ENCODE measurements at regions not wholly inside any gene's neighbourhood (a gene's known extent, or its start where the extent isn't known, plus 50 kb on each side); places are given as distances from the start of the nearest gene placed in this dataset.

- TF ChIP-seq, protein P1, sequence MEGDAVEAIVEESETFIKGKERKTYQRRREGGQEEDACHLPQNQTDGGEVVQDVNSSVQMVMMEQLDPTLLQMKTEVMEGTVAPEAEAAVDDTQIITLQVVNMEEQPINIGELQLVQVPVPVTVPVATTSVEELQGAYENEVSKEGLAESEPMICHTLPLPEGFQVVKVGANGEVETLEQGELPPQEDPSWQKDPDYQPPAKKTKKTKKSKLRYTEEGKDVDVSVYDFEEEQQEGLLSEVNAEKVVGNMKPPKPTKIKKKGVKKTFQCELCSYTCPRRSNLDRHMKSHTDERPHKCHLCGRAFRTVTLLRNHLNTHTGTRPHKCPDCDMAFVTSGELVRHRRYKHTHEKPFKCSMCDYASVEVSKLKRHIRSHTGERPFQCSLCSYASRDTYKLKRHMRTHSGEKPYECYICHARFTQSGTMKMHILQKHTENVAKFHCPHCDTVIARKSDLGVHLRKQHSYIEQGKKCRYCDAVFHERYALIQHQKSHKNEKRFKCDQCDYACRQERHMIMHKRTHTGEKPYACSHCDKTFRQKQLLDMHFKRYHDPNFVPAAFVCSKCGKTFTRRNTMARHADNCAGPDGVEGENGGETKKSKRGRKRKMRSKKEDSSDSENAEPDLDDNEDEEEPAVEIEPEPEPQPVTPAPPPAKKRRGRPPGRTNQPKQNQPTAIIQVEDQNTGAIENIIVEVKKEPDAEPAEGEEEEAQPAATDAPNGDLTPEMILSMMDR (IDR thresholded peaks at IDR 0.05) = no peak
- no peak for TF ChIP-seq POLR2A (IDR thresholded peaks at IDR 0.05)
Measured at GRCh38 chr9:120258096-120258495, 321.9 kb downstream of the CDK5RAP2 start.
